NCI-H748 (cell line): ENCODE measurements at regions not wholly inside any gene's neighbourhood (a gene's known extent, or its start where the extent isn't known, plus 50 kb on each side); places are given as distances from the start of the nearest gene placed in this dataset.
A peak's percentile ranks its signal among the peaks of the same experiment; 100 is the strongest.

ENCODE experiments used
- DNase-seq: peaks from one replicate; lab custom pipeline; 2025; ENCODE audit not compliant: unreplicated experiment; lab: John Stamatoyannopoulos, UW

DNA sequence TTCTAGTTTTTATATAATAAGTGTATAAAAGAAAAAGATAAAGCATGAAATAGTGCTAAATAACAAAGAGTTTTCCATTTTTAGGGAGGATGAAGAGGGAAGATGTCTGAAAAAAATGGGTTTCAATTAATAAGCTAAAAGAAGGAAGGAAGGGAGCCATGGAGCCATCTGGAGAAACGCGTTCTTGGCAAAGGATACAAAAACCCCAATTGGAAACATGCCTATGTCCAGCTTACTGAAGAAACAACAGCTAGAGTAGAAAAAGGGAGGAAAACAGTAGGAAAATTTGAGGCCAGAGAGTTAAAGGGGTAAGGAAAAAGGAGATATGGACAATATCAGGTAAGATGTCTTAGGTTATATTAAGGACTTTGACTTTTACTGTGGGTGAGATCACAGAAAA lies 416.2 kb upstream of the GHITM start:
- no peak for DNase-seq

DNA sequence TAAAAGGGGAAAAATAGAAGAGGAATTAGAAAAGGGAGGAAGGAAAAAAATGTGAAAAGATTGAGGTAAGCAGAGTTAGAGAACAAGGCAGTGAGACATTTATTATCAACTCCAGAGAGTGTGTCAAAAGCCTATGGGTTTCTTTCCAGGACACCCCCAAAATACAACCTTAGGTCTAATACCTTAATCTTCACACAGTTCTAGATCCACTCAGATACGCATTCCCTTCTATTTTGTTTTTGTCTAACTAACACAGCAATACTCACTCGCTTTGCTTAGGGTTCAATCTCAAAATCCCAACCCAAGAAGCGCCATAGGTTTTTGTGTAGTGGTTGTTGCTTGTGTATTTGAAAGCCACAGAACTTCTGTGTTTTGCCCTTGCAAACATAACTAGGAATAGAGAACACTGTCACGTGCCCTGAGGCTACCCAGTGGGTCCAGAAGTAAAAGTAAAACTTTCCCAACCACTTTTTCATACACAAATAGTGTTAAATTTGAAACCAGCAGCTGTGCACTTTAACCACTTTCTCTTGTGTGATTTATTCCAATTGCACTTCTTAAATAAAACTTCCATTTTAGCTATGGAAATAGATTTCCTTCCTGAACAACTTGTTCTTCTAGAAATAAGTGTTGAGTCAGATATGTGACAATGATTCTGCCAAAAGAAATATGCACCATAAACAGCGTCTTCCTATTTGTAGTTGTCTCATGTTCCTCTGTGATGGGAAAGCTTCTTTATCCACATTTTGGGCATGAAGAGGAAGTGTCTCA lies 414.7 kb upstream of the GHITM start:
- DNase-seq: no peak

GRCh38 chr10:83725567-83725966 lies 413.7 kb upstream of the GHITM start:
- no peak for DNase-seq

DNA sequence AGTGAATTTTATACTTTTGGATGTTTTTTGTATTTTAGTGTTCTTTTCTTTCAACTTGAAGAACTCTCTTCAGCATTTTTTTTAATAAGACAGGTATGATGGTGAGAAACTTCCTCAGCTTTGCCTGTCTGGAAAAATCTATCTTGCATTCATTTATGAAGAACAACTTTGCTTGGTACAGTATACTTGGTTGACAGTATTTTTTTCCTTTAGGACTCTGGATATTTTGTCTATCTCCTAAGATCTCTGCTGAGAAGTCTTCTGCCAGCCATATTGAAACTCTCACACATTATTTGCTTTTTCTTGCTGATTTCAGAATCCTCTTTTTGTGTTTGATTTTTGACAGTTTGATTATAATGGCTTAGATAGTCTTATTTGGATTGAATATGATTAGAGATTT lies 405.0 kb upstream of the GHITM start:
- no peak for DNase-seq

GRCh38 chr10:83736008-83736407 lies 403.3 kb upstream of the GHITM start:
- no peak for DNase-seq

- no peak for DNase-seq
Observed at GRCh38 chr10:83750604-83751003, 388.7 kb upstream of the GHITM start.

GRCh38 chr10:83753490-83753889 lies 385.8 kb upstream of the GHITM start:
- DNase-seq: no peak

GRCh38 chr10:83754857-83755256 lies 384.5 kb upstream of the GHITM start:
- no peak for DNase-seq

DNA sequence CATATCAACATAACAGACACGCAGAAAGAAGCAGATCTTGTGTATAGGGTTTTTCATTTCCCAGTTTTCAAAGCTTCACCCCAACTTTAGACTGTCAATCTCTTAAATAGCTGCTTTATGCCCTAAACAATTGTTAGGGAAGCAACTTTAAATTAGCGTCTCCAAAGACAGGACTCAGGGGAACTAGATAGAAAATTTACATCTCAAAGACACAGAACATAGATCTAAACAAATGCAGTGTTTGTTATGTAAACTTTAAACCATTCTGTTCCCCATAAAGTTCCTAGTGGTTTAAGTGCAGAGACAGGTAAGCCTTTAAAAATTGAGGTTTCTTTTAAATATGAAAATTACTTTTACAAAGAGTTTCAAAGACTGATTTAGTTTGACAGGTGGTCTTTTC lies 379.2 kb upstream of the GHITM start:
- DNase-seq: no peak

GRCh38 chr10:83764666-83765065 lies 374.6 kb upstream of the GHITM start:
- no peak for DNase-seq

DNA sequence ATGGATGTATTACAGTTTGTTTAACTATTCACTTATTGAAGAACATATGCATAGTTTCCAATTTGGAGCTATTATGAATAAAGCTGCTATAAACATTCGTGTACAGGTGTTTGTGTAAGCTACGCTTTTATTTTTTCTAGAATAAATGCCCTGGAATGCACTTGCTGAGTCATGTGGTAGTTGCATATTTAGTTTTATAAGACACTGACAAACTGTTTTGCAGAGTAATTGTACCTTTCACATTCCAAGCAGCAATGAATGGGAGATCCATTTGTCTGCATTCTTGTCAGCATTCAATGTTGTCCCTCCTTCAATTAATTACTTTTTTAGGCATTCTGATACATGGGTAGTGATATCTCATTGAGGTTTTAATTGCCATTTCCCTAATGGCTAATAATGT lies 373.6 kb upstream of the GHITM start:
- DNase-seq: no peak

DNA sequence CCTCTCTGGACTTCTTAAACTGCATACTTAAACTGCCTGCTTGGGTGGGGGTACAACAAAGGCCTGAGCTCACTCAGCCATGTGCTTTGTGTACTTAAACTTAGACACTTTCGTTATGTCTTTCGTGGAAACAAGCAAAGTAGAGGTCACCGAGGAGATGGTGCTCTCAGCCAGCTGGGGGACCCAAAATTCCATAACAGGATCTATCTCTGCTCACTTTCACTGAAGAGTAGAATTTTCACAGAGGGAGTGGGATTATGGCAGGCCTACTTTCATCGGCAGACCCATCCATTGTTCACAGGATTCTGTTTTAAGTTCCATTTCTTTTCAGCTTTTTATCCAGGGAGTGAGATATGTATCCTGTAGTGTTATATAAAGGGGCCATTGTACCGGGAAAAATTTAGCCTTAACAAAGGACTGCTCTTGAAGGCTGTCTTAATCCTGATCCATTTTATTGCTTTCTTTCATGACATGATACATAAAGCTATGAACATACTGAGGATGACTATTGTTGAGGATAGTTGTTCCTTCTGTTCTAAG lies 370.0 kb upstream of the GHITM start:
- no peak for DNase-seq

DNA sequence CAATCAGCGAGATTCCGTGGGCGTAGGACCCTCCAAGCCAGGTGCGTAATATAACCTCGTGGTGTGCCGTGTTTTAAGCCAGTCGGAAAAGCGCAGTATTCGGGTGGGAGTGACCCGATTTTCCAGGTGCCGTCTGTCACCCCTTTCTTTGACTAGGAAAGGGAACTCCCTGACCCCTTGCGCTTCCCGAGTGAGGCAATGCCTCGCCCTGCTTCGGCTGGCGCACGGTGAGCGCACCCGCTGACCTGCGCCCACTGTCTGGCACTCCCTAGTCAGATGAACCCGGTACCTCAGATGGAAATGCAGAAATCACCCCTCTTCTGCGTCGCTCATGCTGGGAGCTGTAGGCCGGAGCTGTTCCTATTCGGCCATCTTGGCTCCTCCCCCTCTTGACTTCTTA lies 352.6 kb upstream of the GHITM start:
- DNase-seq: peak; percentile 30

DNA sequence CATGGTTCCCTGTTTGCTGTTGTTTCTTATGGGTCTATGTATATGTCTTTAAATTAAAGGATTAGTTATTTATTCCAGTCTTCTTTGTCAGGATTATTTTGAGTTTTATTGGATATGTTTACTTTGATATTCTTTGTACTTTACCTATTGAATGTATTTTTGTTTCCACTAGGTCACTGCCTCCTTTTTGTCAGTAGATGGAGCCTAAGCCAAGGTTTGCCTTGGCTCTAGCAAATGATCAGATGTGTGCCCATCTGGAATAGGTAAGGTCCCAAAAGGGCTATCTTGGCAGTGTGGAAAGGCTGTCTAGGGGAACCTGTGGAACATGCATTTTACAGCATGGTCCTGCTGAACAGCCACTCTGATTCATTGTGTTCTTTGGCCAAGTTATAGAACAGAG lies 337.3 kb upstream of the GHITM start:
- peak; percentile 1 for DNase-seq

DNA sequence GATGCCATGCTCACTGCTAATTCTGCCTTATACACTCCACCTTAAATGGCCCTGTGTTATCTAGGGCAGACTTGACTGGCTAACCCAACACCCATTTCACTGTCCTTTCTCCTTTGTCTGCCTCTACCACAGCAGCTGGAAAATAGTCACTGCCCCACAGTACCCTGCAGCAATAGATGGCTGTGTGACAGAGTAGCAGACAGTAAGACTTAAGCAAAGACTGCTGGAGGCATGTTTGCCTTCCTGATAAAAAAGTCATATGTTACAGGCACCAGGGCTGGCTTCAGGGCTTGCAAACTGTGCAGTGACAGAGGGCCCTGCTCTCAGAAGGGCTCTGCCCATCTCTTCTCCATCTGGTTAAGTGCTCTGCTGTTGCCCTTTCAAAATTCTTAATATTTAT lies 332.6 kb upstream of the GHITM start:
- no peak for DNase-seq

GRCh38 chr10:83809001-83809400 lies 330.3 kb upstream of the GHITM start:
- no peak for DNase-seq

DNA sequence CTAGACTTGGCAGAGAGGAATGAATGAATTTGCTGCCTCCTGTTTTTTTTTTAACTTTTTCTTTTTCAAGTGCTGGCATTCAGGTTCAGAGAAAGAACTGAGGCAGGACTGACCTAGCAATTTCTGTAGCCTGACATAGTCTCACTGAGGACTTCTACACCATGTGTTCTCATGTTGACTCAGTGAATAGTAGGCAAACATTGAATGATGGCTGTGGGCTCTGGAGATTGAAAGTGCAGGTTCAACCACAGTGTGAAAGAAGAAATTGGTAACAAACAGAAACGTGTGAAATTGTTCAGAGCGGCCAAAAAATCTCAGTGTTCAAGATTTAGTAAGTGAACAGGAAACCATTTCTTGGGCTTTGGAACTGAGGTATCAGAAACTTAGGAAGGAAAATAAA lies 322.4 kb upstream of the GHITM start:
- peak; percentile 2 for DNase-seq

- no peak for DNase-seq
Observed at GRCh38 chr10:83817797-83818196, 321.5 kb upstream of the GHITM start.

GRCh38 chr10:83819609-83820008 lies 319.7 kb upstream of the GHITM start:
- DNase-seq: no peak

- no peak for DNase-seq
Observed at GRCh38 chr10:83820033-83820432, 319.3 kb upstream of the GHITM start.

DNA sequence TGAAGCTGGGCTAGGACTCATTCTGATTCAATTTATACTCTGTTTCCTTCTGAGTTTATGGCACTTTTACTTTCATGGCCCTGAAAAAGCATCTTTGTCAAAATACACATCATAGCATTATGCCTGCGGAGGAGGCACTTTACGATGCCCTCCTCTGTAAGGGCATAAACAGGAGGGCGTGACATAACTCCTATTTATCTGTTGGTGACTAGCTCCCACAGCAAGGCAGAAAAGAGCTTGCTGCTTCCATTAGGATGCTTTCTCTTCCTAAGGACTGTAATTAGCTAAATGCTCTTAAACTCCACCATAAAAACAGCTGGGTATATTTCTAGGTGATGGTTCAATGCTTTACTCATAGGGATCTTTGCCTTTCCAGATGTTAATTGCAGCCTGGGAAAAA lies 315.2 kb upstream of the GHITM start:
- DNase-seq: peak; percentile 13

- no peak for DNase-seq
Observed at GRCh38 chr10:83834096-83834495, 305.2 kb upstream of the GHITM start.
